Neural crest cell (in vitro differentiated cells): ENCODE measurements at regions not wholly inside any gene's neighbourhood (a gene's known extent, or its start where the extent isn't known, plus 50 kb on each side); places are given as distances from the start of the nearest gene placed in this dataset.
A peak's percentile ranks its signal among the peaks of the same experiment; 100 is the strongest.

Source experiments
- DNase-seq: peaks from one replicate; pipeline ENCODE4 v3.0.0; 2021; ENCODE audit warnings: low read depth, mixed read lengths, low spot score
- H3K27ac Mint-ChIP-seq: one replicate; pipeline ENCODE4 v1.8.0; 2021; ENCODE audit warnings: mild to moderate bottlenecking, mixed read lengths; ENCODE audit not compliant: unreplicated experiment
- H3K27me3 Mint-ChIP-seq: 2 replicates; pipeline ENCODE4 v1.8.0; 2021; ENCODE audit warnings: low read depth, mild to moderate bottlenecking, mixed read lengths
- H3K36me3 Mint-ChIP-seq: 2 replicates; pipeline ENCODE4 v1.8.0; 2021; ENCODE audit warnings: low read depth, mild to moderate bottlenecking, mixed read lengths
- H3K4me1 Mint-ChIP-seq: 2 replicates; pipeline ENCODE4 v1.8.0; 2021; ENCODE audit warnings: mixed read lengths
- H3K4me3 Mint-ChIP-seq: one replicate; pipeline ENCODE4 v1.8.0; 2021; ENCODE audit warnings: mild to moderate bottlenecking, mixed read lengths
- H3K9me3 Mint-ChIP-seq: 2 replicates; pipeline ENCODE4 v1.8.0; 2021; ENCODE audit warnings: mixed read lengths
- CTCF ChIP-seq: fragments of 200-600 bp; sonication (generic); conservative IDR thresholded peaks from 2 replicates; pipeline ENCODE4 v1.5.0; 2021; ENCODE audit warnings: antibody characterized with exemption, mild to moderate bottlenecking

- H3K27me3 Mint-ChIP-seq, result no peaks in the 10 kb centered on the region
- no peak overlapping the region for H3K27ac Mint-ChIP-seq
- H3K4me3 Mint-ChIP-seq, result no peak overlapping the region
- no peaks in the 10 kb centered on the region for H3K4me1 Mint-ChIP-seq
- no peak for DNase-seq
- H3K9me3 Mint-ChIP-seq, result peaks cover 4% of the 10 kb centered on the region
- H3K36me3 Mint-ChIP-seq, result no peaks in the 10 kb centered on the region
- TF ChIP-seq CTCF, result peak; percentile 75
Measured at GRCh38 chr21:20443558-20444155, 554.6 kb upstream of the NCAM2 start.

- Mint-ChIP-seq H3K36me3 (no peaks in the 10 kb centered on the region), H3K4me3 (no peak overlapping the region), H3K27me3 (no peaks in the 10 kb centered on the region), H3K9me3 (peaks cover 4% of the 10 kb centered on the region), H3K27ac (no peak overlapping the region), H3K4me1 (no peaks in the 10 kb centered on the region)
- TF ChIP-seq CTCF, result no peak
- no peak for DNase-seq
Measured at GRCh38 chr21:20445971-20446370, 552.2 kb upstream of the NCAM2 start.

DNA sequence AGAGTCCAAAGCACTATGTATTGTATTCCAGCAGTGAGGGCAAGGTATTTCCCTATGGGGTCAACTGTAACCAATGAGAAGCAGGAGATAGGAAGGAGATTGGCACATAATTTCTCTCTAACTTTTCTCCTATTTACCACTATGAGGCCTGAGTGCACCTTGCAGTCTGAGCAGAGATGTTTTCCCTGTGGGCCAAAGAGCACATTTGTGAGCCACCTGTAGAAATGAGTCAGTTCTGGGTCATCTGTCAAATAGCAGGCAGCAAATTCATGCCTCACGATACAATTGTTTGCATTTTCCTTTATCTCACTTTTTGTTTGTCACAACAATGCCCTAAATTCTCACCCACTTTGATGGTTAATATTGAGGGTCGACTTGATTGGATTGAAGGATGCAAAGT is 547.2 kb upstream of the NCAM2 start:
- Mint-ChIP-seq H3K9me3 (no peaks in the 10 kb centered on the region), H3K27me3 (no peaks in the 10 kb centered on the region), H3K4me1 (no peaks in the 10 kb centered on the region)

DNA sequence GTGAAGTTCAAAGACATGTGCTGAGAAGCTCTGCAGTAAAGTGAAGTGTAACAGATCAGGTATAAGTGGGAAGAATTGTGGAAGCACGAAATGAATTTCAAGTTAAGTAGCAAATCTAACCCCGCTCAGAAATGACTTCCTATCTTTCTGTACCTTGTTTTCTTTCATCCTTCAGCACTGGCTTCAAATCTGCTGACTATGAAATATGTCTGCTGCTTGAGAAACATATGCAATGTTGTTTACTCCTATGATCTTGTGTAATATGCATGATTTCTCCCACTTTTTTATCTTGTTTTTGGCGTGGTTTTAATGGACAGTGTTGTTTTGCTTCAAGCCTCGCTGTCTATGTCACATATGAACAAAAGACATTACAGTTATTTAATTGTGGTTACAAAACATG is 545.3 kb upstream of the NCAM2 start:
- H3K4me1 Mint-ChIP-seq, result no peaks in the 10 kb centered on the region
- H3K36me3 Mint-ChIP-seq, result no peaks in the 10 kb centered on the region
- H3K27me3 Mint-ChIP-seq, result no peaks in the 10 kb centered on the region
- DNase-seq, result no peak
- no peak for TF ChIP-seq CTCF
- H3K4me3 Mint-ChIP-seq, result no peak overlapping the region
- no peak overlapping the region for H3K27ac Mint-ChIP-seq
- H3K9me3 Mint-ChIP-seq, result no peaks in the 10 kb centered on the region

More for the DNA sequence above, 547.2 kb upstream of the NCAM2 start:
- no peak for TF ChIP-seq CTCF
- H3K27ac Mint-ChIP-seq, result no peak overlapping the region
- no peak overlapping the region for H3K4me3 Mint-ChIP-seq
- DNase-seq, result no peak
- H3K36me3 Mint-ChIP-seq, result no peaks in the 10 kb centered on the region

GRCh38 chr21:20459838-20460237 is 538.4 kb upstream of the NCAM2 start:
- Mint-ChIP-seq H3K27me3 (no peaks in the 10 kb centered on the region), H3K4me3 (no peak overlapping the region), H3K9me3 (peaks cover 2% of the 10 kb centered on the region), H3K4me1 (no peaks in the 10 kb centered on the region), H3K27ac (no peak overlapping the region), H3K36me3 (no peaks in the 10 kb centered on the region)
- no peak for DNase-seq
- no peak for TF ChIP-seq CTCF

DNA sequence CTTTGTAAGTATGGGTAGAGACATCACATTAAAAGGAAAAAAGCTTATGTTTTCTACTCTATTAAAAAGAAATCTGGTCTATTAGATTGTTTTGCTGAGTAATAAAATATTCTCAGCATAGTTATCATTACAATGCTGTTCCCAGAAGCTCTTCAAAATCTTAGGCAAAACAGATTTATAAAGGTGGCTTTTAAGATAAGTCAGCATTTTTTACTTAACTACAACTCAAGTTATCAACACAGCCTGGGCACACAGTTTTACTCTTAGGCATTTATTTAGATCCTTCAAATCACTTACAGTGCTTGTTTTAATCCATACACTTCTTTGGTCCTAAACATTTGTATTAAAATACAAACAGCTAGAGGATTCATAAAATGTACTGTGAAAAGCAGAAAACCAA is 534.8 kb upstream of the NCAM2 start:
- no peak for DNase-seq
- Mint-ChIP-seq H3K9me3 (peaks cover 2% of the 10 kb centered on the region), H3K27me3 (no peaks in the 10 kb centered on the region), H3K27ac (no peak overlapping the region), H3K36me3 (no peaks in the 10 kb centered on the region), H3K4me1 (no peaks in the 10 kb centered on the region), H3K4me3 (no peak overlapping the region)
- no peak for TF ChIP-seq CTCF
